GM23338 (cell line): ENCODE measurements at regions not wholly inside any gene's neighbourhood (a gene's known extent, or its start where the extent isn't known, plus 50 kb on each side); places are given as distances from the start of the nearest gene placed in this dataset.

Experiments
- CREB1 ChIP-seq: fragments of 250-450 bp; sonication (Bioruptor Pico); IDR thresholded peaks from 2 replicates; pipeline ENCODE4 v1.5.0; 2020; ENCODE audit warnings: low read depth, mild to moderate bottlenecking, moderate library complexity
- EZH2 ChIP-seq: fragments of 200-600 bp; sonication (generic); IDR thresholded peaks from one replicate; pipeline ENCODE4 v1.8.0; 2017; ENCODE audit warnings: antibody characterized with exemption, mild to moderate bottlenecking, low read depth; ENCODE audit not compliant: unreplicated experiment
- EZH2phosphoT487 ChIP-seq: fragments of 200-600 bp; sonication (generic); IDR thresholded peaks from one replicate; pipeline ENCODE4 v1.8.1; 2018; ENCODE audit warnings: antibody characterized with exemption; ENCODE audit not compliant: unreplicated experiment
- JUNB ChIP-seq: IDR thresholded peaks from one replicate; pipeline ENCODE4 v1.6.1; 2016; ENCODE audit warnings: antibody characterized with exemption; ENCODE audit not compliant: unreplicated experiment
- TF ChIP-seq, protein P1 (sequence below), 2 experiments: fragments of 200-600 bp in 1 of 2; sonication (generic) in 1 of 2; conservative IDR thresholded peaks; 2 replicates each; pipeline versions ENCODE4 v1.5.1 to v1.6.1; 2016 to 2017; ENCODE audit warnings: antibody characterized with exemption in 2 of 2, low read depth in 2 of 2, mild to moderate bottlenecking in 2 of 2, moderate library complexity in 1 of 2
- TF ChIP-seq, protein P2 (sequence below): IDR thresholded peaks from one replicate; pipeline ENCODE4 v1.6.1; 2018; ENCODE audit warnings: antibody characterized with exemption; ENCODE audit not compliant: unreplicated experiment
- TF ChIP-seq, protein P3 (sequence below): IDR thresholded peaks from 2 replicates; pipeline ENCODE4 v1.6.1; 2016; ENCODE audit warnings: antibody characterized with exemption

DNA sequence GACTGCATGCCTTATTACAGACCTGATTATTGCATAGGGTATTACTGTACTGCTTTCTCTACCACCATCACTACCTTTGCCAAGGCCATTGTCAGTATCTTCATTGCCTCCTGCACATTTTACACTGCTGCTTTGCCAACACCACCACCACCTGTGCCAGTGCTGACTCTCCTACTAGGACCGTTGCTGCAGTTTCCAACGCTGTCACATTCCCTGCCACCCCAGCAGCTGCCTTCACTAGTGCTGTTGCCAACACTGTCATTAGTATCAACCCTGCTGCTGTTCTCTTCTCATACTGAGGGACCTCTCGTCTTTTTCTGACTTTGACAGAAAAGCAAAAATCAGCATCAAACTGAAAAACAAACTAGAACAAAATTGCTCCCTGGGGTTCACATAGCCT is 394.9 kb upstream of the B3GALT2 start:
- no peak for TF ChIP-seq EZH2phosphoT487
- TF ChIP-seq, protein P1, sequence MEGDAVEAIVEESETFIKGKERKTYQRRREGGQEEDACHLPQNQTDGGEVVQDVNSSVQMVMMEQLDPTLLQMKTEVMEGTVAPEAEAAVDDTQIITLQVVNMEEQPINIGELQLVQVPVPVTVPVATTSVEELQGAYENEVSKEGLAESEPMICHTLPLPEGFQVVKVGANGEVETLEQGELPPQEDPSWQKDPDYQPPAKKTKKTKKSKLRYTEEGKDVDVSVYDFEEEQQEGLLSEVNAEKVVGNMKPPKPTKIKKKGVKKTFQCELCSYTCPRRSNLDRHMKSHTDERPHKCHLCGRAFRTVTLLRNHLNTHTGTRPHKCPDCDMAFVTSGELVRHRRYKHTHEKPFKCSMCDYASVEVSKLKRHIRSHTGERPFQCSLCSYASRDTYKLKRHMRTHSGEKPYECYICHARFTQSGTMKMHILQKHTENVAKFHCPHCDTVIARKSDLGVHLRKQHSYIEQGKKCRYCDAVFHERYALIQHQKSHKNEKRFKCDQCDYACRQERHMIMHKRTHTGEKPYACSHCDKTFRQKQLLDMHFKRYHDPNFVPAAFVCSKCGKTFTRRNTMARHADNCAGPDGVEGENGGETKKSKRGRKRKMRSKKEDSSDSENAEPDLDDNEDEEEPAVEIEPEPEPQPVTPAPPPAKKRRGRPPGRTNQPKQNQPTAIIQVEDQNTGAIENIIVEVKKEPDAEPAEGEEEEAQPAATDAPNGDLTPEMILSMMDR (conservative IDR thresholded peaks at IDR 0.05; ENCODE audit: low read depth in 2 of 2), result no peak
- no peak for TF ChIP-seq EZH2
- no peak for TF ChIP-seq JUNB
- TF ChIP-seq, protein P2, sequence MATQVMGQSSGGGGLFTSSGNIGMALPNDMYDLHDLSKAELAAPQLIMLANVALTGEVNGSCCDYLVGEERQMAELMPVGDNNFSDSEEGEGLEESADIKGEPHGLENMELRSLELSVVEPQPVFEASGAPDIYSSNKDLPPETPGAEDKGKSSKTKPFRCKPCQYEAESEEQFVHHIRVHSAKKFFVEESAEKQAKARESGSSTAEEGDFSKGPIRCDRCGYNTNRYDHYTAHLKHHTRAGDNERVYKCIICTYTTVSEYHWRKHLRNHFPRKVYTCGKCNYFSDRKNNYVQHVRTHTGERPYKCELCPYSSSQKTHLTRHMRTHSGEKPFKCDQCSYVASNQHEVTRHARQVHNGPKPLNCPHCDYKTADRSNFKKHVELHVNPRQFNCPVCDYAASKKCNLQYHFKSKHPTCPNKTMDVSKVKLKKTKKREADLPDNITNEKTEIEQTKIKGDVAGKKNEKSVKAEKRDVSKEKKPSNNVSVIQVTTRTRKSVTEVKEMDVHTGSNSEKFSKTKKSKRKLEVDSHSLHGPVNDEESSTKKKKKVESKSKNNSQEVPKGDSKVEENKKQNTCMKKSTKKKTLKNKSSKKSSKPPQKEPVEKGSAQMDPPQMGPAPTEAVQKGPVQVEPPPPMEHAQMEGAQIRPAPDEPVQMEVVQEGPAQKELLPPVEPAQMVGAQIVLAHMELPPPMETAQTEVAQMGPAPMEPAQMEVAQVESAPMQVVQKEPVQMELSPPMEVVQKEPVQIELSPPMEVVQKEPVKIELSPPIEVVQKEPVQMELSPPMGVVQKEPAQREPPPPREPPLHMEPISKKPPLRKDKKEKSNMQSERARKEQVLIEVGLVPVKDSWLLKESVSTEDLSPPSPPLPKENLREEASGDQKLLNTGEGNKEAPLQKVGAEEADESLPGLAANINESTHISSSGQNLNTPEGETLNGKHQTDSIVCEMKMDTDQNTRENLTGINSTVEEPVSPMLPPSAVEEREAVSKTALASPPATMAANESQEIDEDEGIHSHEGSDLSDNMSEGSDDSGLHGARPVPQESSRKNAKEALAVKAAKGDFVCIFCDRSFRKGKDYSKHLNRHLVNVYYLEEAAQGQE, result no peak
- TF ChIP-seq CREB1 (CRISPR knock-in tag), result no peak
- TF ChIP-seq, protein P3, sequence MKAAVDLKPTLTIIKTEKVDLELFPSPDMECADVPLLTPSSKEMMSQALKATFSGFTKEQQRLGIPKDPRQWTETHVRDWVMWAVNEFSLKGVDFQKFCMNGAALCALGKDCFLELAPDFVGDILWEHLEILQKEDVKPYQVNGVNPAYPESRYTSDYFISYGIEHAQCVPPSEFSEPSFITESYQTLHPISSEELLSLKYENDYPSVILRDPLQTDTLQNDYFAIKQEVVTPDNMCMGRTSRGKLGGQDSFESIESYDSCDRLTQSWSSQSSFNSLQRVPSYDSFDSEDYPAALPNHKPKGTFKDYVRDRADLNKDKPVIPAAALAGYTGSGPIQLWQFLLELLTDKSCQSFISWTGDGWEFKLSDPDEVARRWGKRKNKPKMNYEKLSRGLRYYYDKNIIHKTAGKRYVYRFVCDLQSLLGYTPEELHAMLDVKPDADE, result no peak
